Breast epithelium (tissue), 4 donors: ENCODE measurements at regions not wholly inside any gene's neighbourhood (a gene's known extent, or its start where the extent isn't known, plus 50 kb on each side); places are given as distances from the start of the nearest gene placed in this dataset.
"Not testable (repeated sequence)": the region's sequence is repeated elsewhere in the genome, so short reads cannot be mapped to it uniquely, and the experiment has no call there.

Experiments
- DNase-seq, 2 donors: peaks; one replicate each; pipeline ENCODE4 v3.0.0-alpha.2; 2019; ENCODE audit warnings: low spot score in 2 of 2
- H3K27ac ChIP-seq, 2 donors: fragments of 200-600 bp; sonication (generic) in 1 of 2; one replicate each; pipeline ENCODE4 v1.5.1; 2016 to 2019; ENCODE audit warnings: mild to moderate bottlenecking in 1 of 2
- H3K27me3 ChIP-seq, 2 donors: fragments of 200-600 bp; sonication (generic) in 1 of 2; one replicate each; pipeline versions ENCODE4 v1.5.1 to v1.6.0; 2017 to 2019; ENCODE audit warnings: control low read depth in 1 of 2, mild to moderate bottlenecking in 1 of 2
- H3K36me3 ChIP-seq: fragments of 200-600 bp; one replicate; pipeline ENCODE4 v1.5.1; 2019
- H3K4me1 ChIP-seq, 2 donors: fragments of 200-600 bp; sonication (generic); one replicate each; pipeline ENCODE4 v1.5.1; 2016 to 2019; ENCODE audit warnings: control low read depth in 1 of 2
- H3K4me3 ChIP-seq, 3 donors: fragments of 200-600 bp; sonication (generic); 1 replicate in 2 of 3; 2 replicates in 1 of 3; pipeline ENCODE4 v1.5.1; 2016 to 2019; ENCODE audit warnings: mild to moderate bottlenecking in 3 of 3, moderate library complexity in 2 of 3
- H3K9me3 ChIP-seq, 2 donors: fragments of 200-600 bp; sonication (generic) in 1 of 2; one replicate each; pipeline ENCODE4 v1.5.1; 2016 to 2019; ENCODE audit warnings: control low read depth in 1 of 2
- CTCF ChIP-seq, 3 donors: fragments of 450-650 bp; IDR thresholded peaks; one replicate each; pipeline ENCODE4 v1.5.1; 2016 to 2017; ENCODE audit warnings: antibody characterized with exemption in 3 of 3, mild to moderate bottlenecking in 3 of 3, moderate library complexity in 3 of 3
- POLR2A ChIP-seq: fragments of 450-650 bp; IDR thresholded peaks from one replicate; pipeline ENCODE4 v1.6.1; 2016; ENCODE audit warnings: antibody characterized with exemption, mild to moderate bottlenecking, moderate library complexity
- POLR2AphosphoS5 ChIP-seq, 3 donors: sonication (generic); formaldehyde crosslinking; IDR thresholded peaks; one replicate each; pipeline ENCODE4 v1.6.1; 2017; ENCODE audit warnings: antibody characterized with exemption in 3 of 3
- intact Hi-C: fragments of 100-400 bp; cut with DNase I; formaldehyde crosslinking; loops from one replicate; pipeline ENCODE4 v1.15.1; 2023; ENCODE audit warnings: low total_unique reads

DNA sequence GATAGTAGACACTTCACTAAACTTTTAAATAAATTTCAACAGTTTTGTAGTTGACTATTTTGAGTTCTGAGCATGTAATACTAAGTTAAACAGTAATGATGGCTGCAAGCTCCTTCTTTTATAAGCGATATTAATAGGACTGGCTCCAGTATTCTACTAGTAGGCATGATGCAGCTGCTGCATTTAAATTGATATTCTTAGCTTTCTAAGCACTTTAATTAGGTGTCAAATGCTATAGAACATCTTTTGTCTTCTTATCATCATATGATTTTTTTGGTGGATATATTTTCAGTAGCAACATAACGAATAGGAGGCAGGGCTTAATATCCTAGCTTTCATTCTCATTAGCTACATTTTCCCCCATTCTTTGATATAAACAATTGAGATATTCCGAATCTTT lies 141.1 kb downstream of the FBXO4 start:
- no peak overlapping the region for H3K27ac ChIP-seq
- no peak for DNase-seq
- no peak overlapping the region for H3K4me3 ChIP-seq
- H3K36me3 ChIP-seq: no peaks in the 10 kb centered on the region
- no peaks in the 10 kb centered on the region for H3K4me1 ChIP-seq
- intact Hi-C loops: no loop called here
- TF ChIP-seq CTCF (IDR thresholded peaks at IDR 0.05) (no peak), POLR2AphosphoS5 (IDR thresholded peaks at IDR 0.05) (no peak), POLR2A (no peak)
- H3K27me3 ChIP-seq: no peaks in the 10 kb centered on the region
- H3K9me3 ChIP-seq: no peaks in the 10 kb centered on the region

GRCh38 chr5:42074353-42074752 lies 149.3 kb downstream of the FBXO4 start:
- no peaks in the 10 kb centered on the region for H3K36me3 ChIP-seq
- TF ChIP-seq POLR2A (no peak), CTCF (IDR thresholded peaks at IDR 0.05) (no peak), POLR2AphosphoS5 (IDR thresholded peaks at IDR 0.05) (no peak)
- no peak overlapping the region for H3K4me3 ChIP-seq
- intact Hi-C loops: no loop called here
- DNase-seq: no peak
- no peaks in the 10 kb centered on the region for H3K27me3 ChIP-seq
- no peaks in the 10 kb centered on the region for H3K4me1 ChIP-seq
- H3K9me3 ChIP-seq: no peaks in the 10 kb centered on the region
- no peak overlapping the region for H3K27ac ChIP-seq

DNA sequence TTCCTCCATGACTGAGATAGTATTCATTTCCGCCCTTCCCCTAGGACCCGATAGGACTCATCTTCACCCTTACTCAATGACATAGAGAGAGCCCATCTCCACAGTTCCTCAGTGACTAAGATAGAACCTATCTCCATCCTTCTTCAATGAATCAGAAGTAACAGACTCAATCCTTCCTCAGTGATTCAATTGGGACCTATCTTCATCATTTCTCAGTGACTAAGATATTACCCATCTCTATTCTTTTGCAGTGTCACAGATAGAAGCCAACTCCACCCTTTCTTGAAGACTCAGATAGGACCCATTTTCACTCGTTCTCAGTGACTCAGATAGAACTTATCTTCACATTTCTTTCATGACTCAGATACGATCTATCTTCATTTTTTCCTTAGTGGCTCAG lies 164.6 kb downstream of the FBXO4 start:
- TF ChIP-seq POLR2A (no peak), POLR2AphosphoS5 (IDR thresholded peaks at IDR 0.05) (no peak)
- no peaks in the 10 kb centered on the region for H3K36me3 ChIP-seq
- no peaks in the 10 kb centered on the region for H3K9me3 ChIP-seq
- DNase-seq: no peak
- intact Hi-C loops: no loop called here
- H3K4me3 ChIP-seq: no peak overlapping the region
- H3K27ac ChIP-seq: no peak overlapping the region
- no peaks in the 10 kb centered on the region for H3K27me3 ChIP-seq
- no peaks in the 10 kb centered on the region for H3K4me1 ChIP-seq

DNA sequence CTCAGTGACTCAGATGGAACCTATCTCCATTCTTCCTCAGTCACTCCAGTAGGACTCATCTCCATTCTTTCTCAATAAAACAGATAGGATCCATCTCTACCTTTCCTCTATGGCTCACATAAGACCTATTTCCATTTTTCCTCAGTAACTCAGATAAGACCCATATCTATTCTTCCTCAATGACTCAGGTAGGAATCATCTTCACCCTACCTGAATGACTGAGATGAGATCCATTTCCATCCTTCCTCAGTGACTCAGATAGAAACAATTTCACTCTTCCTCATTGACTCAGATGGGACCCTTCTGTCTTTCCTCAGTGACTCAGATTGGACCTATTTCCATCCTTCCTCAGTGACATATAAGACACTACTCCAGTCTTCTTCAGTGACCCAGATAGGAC lies 165.1 kb downstream of the FBXO4 start:
- intact Hi-C loops: no loop called here
- no peak overlapping the region for H3K4me3 ChIP-seq
- no peak for TF ChIP-seq POLR2A
- TF ChIP-seq CTCF (IDR thresholded peaks at IDR 0.05): no peak
- no peak for TF ChIP-seq POLR2AphosphoS5 (IDR thresholded peaks at IDR 0.05)

GRCh38 chr5:42099846-42100245 lies 174.8 kb downstream of the FBXO4 start:
- H3K36me3 ChIP-seq, DNase-seq, intact Hi-C loops, H3K4me1 ChIP-seq, H3K27me3 ChIP-seq, H3K27ac ChIP-seq, H3K4me3 ChIP-seq: not testable (repeated sequence)
- peaks cover 4 to 10% of the 10 kb centered on the region in 2 donors for H3K9me3 ChIP-seq

More for the DNA sequence above, 165.1 kb downstream of the FBXO4 start:
- no peaks in the 10 kb centered on the region for H3K9me3 ChIP-seq
- no peaks in the 10 kb centered on the region for H3K36me3 ChIP-seq
- DNase-seq: no peak
- H3K27ac ChIP-seq: no peak overlapping the region
- no peaks in the 10 kb centered on the region for H3K27me3 ChIP-seq
- no peaks in the 10 kb centered on the region for H3K4me1 ChIP-seq

DNA sequence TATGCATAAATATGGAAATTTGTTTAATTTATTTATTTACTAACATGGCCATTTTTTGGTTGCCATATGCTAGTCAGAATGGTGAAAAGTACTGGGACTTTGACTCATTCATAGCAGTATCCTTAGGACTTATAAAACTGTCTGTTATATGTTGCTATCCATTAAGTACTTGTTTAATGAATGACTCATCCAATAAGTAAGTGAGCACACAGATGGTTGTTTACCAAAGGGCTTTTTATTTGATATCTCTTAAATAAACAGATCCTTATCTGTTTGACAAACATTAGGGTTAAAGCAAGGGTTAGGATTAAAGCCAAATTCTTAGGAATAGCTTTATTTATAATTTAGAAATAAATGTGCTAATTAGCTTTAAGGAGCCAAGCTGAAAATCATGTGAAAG lies 183.4 kb downstream of the FBXO4 start:
- intact Hi-C loops: no loop called here
- H3K27ac ChIP-seq: no peak overlapping the region
- no peaks in the 10 kb centered on the region for H3K4me1 ChIP-seq
- H3K27me3 ChIP-seq: no peaks in the 10 kb centered on the region
- peaks cover 0 to 7% of the 10 kb centered on the region in 2 donors for H3K9me3 ChIP-seq
- H3K36me3 ChIP-seq: no peaks in the 10 kb centered on the region
- no peak for TF ChIP-seq CTCF (IDR thresholded peaks at IDR 0.05)
- no peak overlapping the region for H3K4me3 ChIP-seq
- DNase-seq: no peak
